Neural cell (in vitro differentiated cells): ENCODE measurements at regions not wholly inside any gene's neighbourhood (a gene's known extent, or its start where the extent isn't known, plus 50 kb on each side); places are given as distances from the start of the nearest gene placed in this dataset.

Experiments
- H2AFZ ChIP-seq: fragments of 200-600, 300-800 bp; sonication (generic), shearing (Covaris generic); 2 replicates; pipeline ENCODE4 v1.6.0; 2014; ENCODE audit warnings: low read depth, mild to moderate bottlenecking, antibody characterized with exemption, low read length, moderate library complexity
- H3F3A ChIP-seq: fragments of 200-600 bp; shearing (Covaris generic); 2 replicates; pipeline ENCODE4 v1.6.1; 2016; ENCODE audit warnings: mild to moderate bottlenecking, moderate library complexity, mixed read lengths, antibody characterized with exemption, low read length; ENCODE audit not compliant: insufficient read depth, poor library complexity, severe bottlenecking
- H3K27ac ChIP-seq: fragments of 200-600, 300-800 bp; sonication (generic), shearing (Covaris generic); 2 replicates; pipeline ENCODE4 v1.5.1; 2014; ENCODE audit warnings: mild to moderate bottlenecking, low read length, moderate library complexity
- H3K27me3 ChIP-seq: fragments of 300-800, 200-600 bp; sonication (generic), shearing (Covaris generic); 2 replicates; pipeline ENCODE4 v1.6.0; 2014; ENCODE audit warnings: mild to moderate bottlenecking, low read depth, low read length, moderate library complexity; ENCODE audit not compliant: insufficient read depth
- H3K36me3 ChIP-seq: fragments of 300-800, 200-600 bp; sonication (generic), shearing (Covaris generic); 2 replicates; pipeline ENCODE4 v1.5.1; 2014; ENCODE audit warnings: mild to moderate bottlenecking, antibody characterized with exemption, low read length, moderate library complexity; ENCODE audit not compliant: insufficient read depth
- H3K4me2 ChIP-seq: fragments of 300-800, 200-600 bp; sonication (generic), shearing (Covaris generic); 2 replicates; pipeline ENCODE4 v1.6.0; 2014; ENCODE audit warnings: mild to moderate bottlenecking, low read length
- H3K4me3 ChIP-seq: fragments of 300-800, 200-600 bp; sonication (generic), shearing (Covaris generic); 2 replicates; pipeline ENCODE4 v1.5.1; 2014; ENCODE audit warnings: mild to moderate bottlenecking, low read length, moderate library complexity
- H3K79me2 ChIP-seq: fragments of 200-600 bp; shearing (Covaris generic); replicated peaks from 2 replicates; pipeline ENCODE4 v1.6.0; 2014; ENCODE audit warnings: mild to moderate bottlenecking, low read length, moderate library complexity; ENCODE audit not compliant: insufficient read depth
- H3K9ac ChIP-seq: fragments of 300-800, 200-600 bp; sonication (generic), shearing (Covaris generic); 2 replicates; pipeline ENCODE4 v1.6.1; 2016; ENCODE audit warnings: mild to moderate bottlenecking, low read length, mixed read lengths
- H3K9me2 ChIP-seq: fragments of 200-600 bp; shearing (Covaris generic); 2 replicates; pipeline ENCODE4 v1.6.1; 2016; ENCODE audit warnings: mild to moderate bottlenecking, low read length, mixed read lengths; ENCODE audit not compliant: insufficient read depth
- H3K9me3 ChIP-seq: fragments of 200-600, 300-800 bp; sonication (generic), shearing (Covaris generic); 2 replicates; pipeline ENCODE4 v1.6.1; 2016; ENCODE audit warnings: mild to moderate bottlenecking, mixed run types, low read length, moderate library complexity, mixed read lengths
- H4K20me1 ChIP-seq: fragments of 200-600 bp; shearing (Covaris generic); 2 replicates; pipeline ENCODE4 v1.6.1; 2016; ENCODE audit warnings: mild to moderate bottlenecking, mixed run types; ENCODE audit not compliant: insufficient read depth
- CTCF ChIP-seq: fragments of 450-650 bp; IDR thresholded peaks from 2 replicates; pipeline ENCODE4 v1.5.1; 2014; ENCODE audit warnings: antibody characterized with exemption, mild to moderate bottlenecking, moderate library complexity; ENCODE audit not compliant: poor library complexity, severe bottlenecking
- EP300 ChIP-seq: fragments of 450-650 bp; conservative IDR thresholded peaks from 2 replicates; pipeline ENCODE4 v1.6.1; 2014; ENCODE audit warnings: antibody characterized with exemption, mild to moderate bottlenecking, moderate library complexity; ENCODE audit not compliant: poor library complexity, severe bottlenecking
- EZH2 ChIP-seq: fragments of 200-600, 300-800 bp; shearing (Covaris generic), sonication (generic); IDR thresholded peaks from 2 replicates; pipeline ENCODE4 v1.6.1; 2014; ENCODE audit warnings: antibody characterized with exemption, low read length, borderline replicate concordance, mild to moderate bottlenecking; ENCODE audit not compliant: insufficient read depth, poor library complexity, severe bottlenecking
- MXI1 ChIP-seq: fragments of 450-650 bp; conservative IDR thresholded peaks from 2 replicates; pipeline ENCODE4 v1.6.1; 2014; ENCODE audit warnings: antibody characterized with exemption, mild to moderate bottlenecking; ENCODE audit not compliant: poor library complexity, severe bottlenecking
- POLR2AphosphoS5 ChIP-seq: IDR thresholded peaks from 2 replicates; pipeline ENCODE4 v1.6.1; 2012
- RAD21 ChIP-seq: fragments of 450-650 bp; conservative IDR thresholded peaks from 2 replicates; pipeline ENCODE4 v1.6.1; 2014; ENCODE audit warnings: antibody characterized with exemption, mild to moderate bottlenecking, moderate library complexity
- REST ChIP-seq: IDR thresholded peaks from 2 replicates; pipeline ENCODE4 v1.6.1; 2012; ENCODE audit warnings: borderline replicate concordance
- SMC3 ChIP-seq: fragments of 450-650 bp; conservative IDR thresholded peaks from 2 replicates; pipeline ENCODE4 v1.6.1; 2014; ENCODE audit warnings: antibody characterized with exemption, mild to moderate bottlenecking, moderate library complexity; ENCODE audit not compliant: poor library complexity
- TAF1 ChIP-seq: IDR thresholded peaks from 2 replicates; pipeline ENCODE4 v1.6.1; 2012; ENCODE audit warnings: low read depth

GRCh38 chr7:13179775-13180523, 492.5 kb downstream of the ARL4A start:
- H3K9ac ChIP-seq = no peak overlapping the region
- no peak overlapping the region for H3K27ac ChIP-seq
- H3K9me3 ChIP-seq = no peaks in the 10 kb centered on the region
- no peaks in the 10 kb centered on the region for H4K20me1 ChIP-seq
- H3K27me3 ChIP-seq = no peaks in the 10 kb centered on the region
- H2AFZ ChIP-seq = no peak overlapping the region
- H3F3A ChIP-seq = no peaks in the 10 kb centered on the region
- H3K9me2 ChIP-seq = no peaks in the 10 kb centered on the region
- H3K4me2 ChIP-seq = no peak overlapping the region
- H3K4me3 ChIP-seq = no peak overlapping the region
- no peaks in the 10 kb centered on the region for H3K79me2 ChIP-seq
- H3K36me3 ChIP-seq = no peaks in the 10 kb centered on the region
- TF ChIP-seq RAD21 (no peak), TAF1 (no peak), CTCF (no peak), MXI1 (no peak), EP300 (no peak), REST (no peak), EZH2 (no peak), POLR2AphosphoS5 (no peak), SMC3 (no peak)

GRCh38 chr7:13181216-13181615, 493.8 kb downstream of the ARL4A start:
- no peak overlapping the region for H3K27ac ChIP-seq
- no peak overlapping the region for H3K4me2 ChIP-seq
- H3K9ac ChIP-seq = no peak overlapping the region
- TF ChIP-seq SMC3 (no peak), POLR2AphosphoS5 (no peak), RAD21 (no peak), CTCF (no peak), REST (no peak), MXI1 (no peak), EP300 (no peak)
- H2AFZ ChIP-seq = no peak overlapping the region
- no peaks in the 10 kb centered on the region for H4K20me1 ChIP-seq
- no peaks in the 10 kb centered on the region for H3K9me3 ChIP-seq
- H3F3A ChIP-seq = no peaks in the 10 kb centered on the region
- no peaks in the 10 kb centered on the region for H3K9me2 ChIP-seq
- H3K27me3 ChIP-seq = no peaks in the 10 kb centered on the region
- H3K36me3 ChIP-seq = no peaks in the 10 kb centered on the region
- H3K4me3 ChIP-seq = no peak overlapping the region
- H3K79me2 ChIP-seq = no peaks in the 10 kb centered on the region
